ENCODE measurements at regions not wholly inside any gene's neighbourhood (a gene's known extent, or its start where the extent isn't known, plus 50 kb on each side); places are given as distances from the start of the nearest gene placed in this dataset.

- no peak for DNase-seq (ENCODE audit: low read depth, low spot score)
Measured at GRCh38 chr2:144288438-144288837, 231.5 kb downstream of the ZEB2 start.

DNA sequence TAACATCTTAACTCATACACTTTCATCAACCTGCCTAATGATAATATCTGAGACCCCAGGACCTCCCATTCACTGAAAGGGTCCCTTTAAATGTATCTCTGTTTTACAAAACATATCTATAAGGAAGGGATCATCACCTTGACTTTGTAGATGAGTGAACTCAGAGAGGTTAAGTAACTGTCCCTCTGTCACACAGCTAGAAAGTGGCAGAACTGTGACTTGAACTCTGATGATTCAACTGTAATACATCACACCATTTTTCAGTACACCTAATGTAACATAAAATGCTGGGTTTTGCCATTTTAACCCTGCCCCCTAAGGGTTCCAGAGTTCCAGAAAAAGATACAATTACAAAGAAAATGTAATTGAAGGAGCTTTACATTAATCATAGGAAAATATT is 234.6 kb downstream of the ZEB2 start:
- H3K27ac ChIP-seq = no peak overlapping the region
- DNase-seq (ENCODE audit: low read depth, low spot score) = no peak

More at GRCh38 chr2:144288438-144288837, 231.5 kb downstream of the ZEB2 start:
- H3K27ac ChIP-seq = no peak overlapping the region

DNA sequence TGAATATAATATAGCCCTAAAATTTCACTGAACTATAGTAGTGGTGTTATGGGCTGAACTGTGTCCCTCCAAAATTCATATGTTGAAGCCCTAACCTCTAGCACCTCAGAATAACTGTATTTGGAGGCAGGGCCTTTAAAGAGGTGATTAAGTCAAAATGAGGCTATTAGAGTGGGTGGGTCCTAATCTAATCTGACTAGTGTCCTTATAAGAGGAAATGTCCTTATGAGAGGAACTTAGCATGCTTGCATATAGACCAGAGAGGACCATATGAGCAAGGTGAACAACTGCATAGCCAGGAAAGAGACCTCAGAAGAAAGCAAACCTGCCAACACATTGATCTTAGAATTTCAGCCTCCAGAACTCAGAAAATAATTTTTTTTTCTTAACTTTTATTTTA is 238.4 kb downstream of the ZEB2 start:
- no peak for DNase-seq (ENCODE audit: low read depth, low spot score)
- H3K27ac ChIP-seq = no peak overlapping the region

GRCh38 chr2:144280009-144280408 is 239.9 kb downstream of the ZEB2 start:
- no peak for DNase-seq (ENCODE audit: low read depth, low spot score)
- no peak overlapping the region for H3K27ac ChIP-seq

- H3K27ac ChIP-seq = no peak overlapping the region
- no peak for DNase-seq (ENCODE audit: low read depth, low spot score)
Measured at GRCh38 chr2:144279165-144279564, 240.8 kb downstream of the ZEB2 start.

- H3K27ac ChIP-seq = no peak overlapping the region
- no peak for DNase-seq (ENCODE audit: low read depth, low spot score)
Measured at GRCh38 chr2:144277622-144278354, 242.1 kb downstream of the ZEB2 start.

DNA sequence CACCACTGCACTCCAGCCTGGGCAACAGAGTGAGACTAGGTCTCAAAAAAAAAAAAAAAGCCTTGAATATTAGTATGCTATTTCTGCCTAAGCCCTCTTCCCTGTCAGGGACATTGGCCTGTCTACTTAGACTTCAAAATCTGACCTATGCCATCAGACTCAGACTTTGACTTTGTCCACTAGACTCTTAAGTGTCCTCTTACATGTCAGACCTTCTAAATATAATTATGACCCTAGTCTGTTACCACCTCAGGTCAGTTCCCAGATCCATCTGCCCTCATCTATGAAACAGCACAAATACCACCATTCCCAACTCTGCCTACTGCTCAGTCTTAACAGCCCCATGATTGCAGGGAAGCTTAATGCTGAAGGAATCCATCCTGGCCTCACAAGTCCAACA is 244.6 kb downstream of the ZEB2 start:
- no peak for DNase-seq (ENCODE audit: low read depth, low spot score)

DNA sequence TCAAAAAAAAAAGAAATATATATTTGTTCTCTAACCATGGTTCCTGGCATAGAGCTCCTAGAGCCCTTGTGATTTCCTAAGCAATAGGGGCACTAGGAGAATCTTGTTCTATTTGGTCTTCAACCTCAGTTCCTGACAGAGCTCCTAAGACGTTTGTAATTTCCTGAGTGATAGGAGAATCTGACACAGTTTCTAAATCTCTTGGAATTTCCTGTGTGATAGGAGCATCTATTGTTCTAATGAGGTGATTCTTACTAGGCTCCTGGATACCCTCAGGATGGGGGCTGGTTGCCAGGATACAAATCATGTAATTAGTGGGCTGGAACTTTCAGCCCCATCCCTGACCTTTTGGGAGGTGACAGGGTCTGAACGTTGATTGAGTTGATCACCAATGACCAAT is 245.8 kb downstream of the ZEB2 start:
- DNase-seq (ENCODE audit: low read depth, low spot score) = no peak
- H3K27ac ChIP-seq = no peak overlapping the region

More for the DNA sequence above, 244.6 kb downstream of the ZEB2 start:
- H3K27ac ChIP-seq = no peak overlapping the region

- H3K27ac ChIP-seq = no peak overlapping the region
- DNase-seq (ENCODE audit: low read depth, low spot score) = no peak
Measured at GRCh38 chr2:144270951-144271350, 249.0 kb downstream of the ZEB2 start.

GRCh38 chr2:144268036-144268678 is 251.8 kb downstream of the ZEB2 start:
- no peak for DNase-seq (ENCODE audit: low read depth, low spot score)
- no peak overlapping the region for H3K27ac ChIP-seq

DNA sequence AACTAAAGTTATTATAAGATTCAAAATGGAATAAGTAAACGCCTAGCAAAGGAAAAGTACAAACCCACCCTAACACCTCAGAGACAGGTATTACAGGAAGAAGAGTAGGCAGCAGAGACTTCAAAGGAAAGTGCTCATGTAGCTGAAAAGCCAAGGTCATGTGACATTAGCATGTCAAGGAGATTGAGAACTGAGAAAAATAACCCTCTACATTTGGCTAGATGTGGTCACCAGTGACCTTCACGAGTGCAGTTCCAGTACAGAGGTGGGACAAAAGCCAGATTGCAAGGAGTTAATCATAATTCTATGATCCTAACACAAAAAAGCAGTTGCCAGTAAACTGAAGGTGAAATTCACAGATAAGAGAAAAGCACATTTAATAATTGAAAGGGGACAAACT is 252.7 kb downstream of the ZEB2 start:
- no peak overlapping the region for H3K27ac ChIP-seq

DNA sequence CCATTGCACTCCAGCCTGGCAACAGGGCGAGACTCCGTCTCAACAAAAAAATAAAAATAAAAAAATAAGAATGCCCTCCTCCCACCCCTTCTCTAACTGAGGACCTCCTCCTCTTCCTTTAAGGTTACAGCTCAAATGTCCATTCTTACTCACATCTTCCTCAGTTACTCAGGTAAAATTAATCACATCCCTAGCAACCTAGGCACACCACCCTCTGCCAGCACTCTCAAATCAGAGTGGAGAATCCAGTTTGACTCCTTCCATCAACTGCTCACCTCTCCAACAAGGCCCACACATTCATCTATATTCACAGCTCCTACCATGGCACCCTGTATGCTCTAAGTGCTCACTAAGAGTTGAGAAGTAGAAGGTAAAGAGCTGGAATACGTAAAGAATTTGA is 254.3 kb downstream of the ZEB2 start:
- DNase-seq (ENCODE audit: low read depth, low spot score) = no peak
- no peak overlapping the region for H3K27ac ChIP-seq

More for the DNA sequence above, 252.7 kb downstream of the ZEB2 start:
- DNase-seq (ENCODE audit: low read depth, low spot score) = no peak

DNA sequence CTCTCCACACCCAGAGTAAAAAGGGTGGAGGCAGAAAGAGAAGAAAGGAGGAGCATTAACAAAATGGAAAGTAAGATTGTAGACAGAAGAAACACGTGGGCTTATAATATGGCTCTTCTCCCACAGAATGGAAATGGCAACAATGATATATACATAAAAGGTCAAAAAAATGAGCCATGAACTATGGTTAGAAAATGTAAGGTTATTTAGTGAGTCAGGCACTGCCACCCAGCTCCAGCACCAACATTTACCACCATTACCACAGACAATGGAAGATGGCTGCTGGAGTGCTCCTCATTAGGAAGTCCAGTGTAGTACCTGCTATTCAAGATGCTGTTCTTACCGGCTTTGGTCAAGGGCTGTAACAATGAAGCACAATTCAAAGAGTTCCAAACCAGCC is 258.0 kb downstream of the ZEB2 start:
- no peak overlapping the region for H3K27ac ChIP-seq

DNA sequence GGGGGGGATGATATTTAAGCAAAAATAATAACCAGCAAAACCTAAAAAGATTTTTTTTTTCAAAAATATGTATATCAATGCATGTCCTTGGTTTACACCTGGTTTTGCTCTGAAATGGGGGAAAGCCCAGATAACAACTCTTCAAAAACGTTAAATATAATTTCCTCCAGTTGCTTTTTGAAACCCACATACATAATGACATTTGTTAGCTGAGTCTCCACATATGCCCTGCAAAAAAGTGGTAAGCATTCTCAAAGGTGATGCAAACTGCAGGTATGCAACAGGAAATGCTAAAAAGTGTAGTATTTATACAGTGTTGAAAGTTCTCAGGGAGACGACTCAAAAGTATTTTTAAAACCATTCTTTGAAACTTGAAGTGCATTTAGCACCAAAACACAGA is 258.6 kb downstream of the ZEB2 start:
- no peak overlapping the region for H3K27ac ChIP-seq

More for the DNA sequence above, 258.0 kb downstream of the ZEB2 start:
- DNase-seq (ENCODE audit: low read depth, low spot score) = no peak

DNA sequence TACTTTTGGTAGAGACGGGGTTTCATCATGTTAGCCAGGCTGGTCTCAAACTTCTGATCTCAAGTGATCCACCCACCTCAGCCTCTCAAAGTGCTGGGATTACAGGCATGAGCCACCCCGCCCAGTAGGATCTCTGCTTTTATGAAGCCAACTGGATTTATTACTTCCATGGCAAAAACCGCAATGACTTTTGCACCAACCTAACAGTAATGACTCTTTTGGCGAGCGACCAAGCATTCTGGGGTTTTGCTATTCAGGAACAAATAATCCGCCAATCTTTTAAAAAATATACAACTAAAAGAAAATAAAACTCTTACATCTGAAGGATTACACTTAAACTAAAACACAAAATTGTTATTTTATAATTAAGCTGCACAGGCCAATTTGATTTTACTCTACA is 260.6 kb downstream of the ZEB2 start:
- no peak for DNase-seq (ENCODE audit: low read depth, low spot score)
- H3K27ac ChIP-seq = no peak overlapping the region

More for the DNA sequence above, 258.6 kb downstream of the ZEB2 start:
- no peak for DNase-seq (ENCODE audit: low read depth, low spot score)

DNA sequence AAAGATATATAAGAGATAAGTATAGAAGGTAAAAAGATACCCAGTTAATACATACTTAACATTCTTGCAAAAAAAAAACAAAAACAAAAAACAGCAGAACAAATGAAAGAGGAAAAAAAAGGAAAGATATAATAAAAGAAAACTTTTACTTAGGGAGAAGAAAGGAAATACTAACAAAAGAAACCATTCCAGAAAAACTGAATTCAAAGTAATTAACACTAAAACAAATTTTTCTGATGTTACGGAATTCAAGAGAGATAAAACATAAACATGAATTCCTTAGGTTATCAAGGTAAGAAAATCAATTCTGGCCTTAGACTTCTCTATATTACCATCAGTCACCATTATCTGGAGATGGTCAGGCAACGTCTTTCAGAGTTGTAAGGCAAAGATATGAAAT is 261.8 kb downstream of the ZEB2 start:
- H3K27ac ChIP-seq = no peak overlapping the region
- no peak for DNase-seq (ENCODE audit: low read depth, low spot score)

DNA sequence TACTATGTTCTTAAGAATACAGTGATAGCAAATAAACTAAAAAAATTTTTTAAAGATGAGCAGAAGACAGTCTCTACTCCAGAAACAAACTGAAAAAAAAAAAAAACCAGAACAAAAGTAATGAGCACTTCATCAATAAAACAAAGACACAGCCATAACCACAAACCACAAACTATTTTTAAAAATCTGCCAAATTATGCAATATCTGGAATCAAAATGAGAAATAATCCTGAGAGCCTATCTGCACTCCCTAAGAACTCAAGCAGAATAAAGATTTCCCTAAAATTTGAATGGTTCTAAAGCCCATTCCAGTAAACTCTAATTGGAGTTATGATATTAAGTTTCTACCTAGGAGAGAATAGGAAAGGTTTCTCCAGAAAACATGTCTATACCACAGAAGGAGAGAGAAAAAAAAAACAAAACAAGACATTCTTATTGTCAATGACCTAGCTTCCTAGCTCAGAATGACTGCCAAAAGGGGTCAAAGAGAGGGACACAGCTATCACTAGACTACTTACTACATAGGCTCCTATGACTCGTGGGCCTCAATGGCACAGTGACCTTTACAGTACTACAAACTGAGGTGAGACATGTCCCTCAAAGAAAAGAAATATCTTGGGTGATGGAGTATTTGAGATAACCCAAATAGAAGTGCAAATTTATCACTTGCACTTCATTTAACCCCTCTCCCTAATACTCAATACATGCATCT is 262.8 kb downstream of the ZEB2 start:
- no peak for DNase-seq (ENCODE audit: low read depth, low spot score)

GRCh38 chr2:144254342-144255235 is 265.3 kb downstream of the ZEB2 start:
- H3K27ac ChIP-seq = no peak overlapping the region
- no peak for DNase-seq (ENCODE audit: low read depth, low spot score)

More for the DNA sequence above, 262.8 kb downstream of the ZEB2 start:
- no peak overlapping the region for H3K27ac ChIP-seq

DNA sequence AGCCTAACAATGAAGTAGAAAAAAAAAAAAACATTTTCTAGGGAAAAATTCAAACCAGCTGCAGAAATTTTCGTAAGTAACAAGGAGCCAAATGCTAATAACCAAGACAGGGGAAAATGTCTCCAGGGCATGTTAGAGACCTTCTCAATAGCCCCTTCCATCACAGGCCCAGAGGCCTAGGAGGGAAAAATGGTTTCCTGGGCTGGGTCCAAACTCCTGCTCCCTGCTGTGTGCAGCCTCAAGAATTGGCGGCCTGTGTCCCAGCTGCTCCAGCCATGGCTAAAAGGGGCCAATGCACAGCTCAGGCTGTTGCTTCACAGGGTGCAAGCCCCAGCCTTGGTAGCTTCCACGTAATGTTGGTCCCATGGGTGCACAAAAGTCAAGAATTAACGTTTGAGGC is 266.2 kb downstream of the ZEB2 start:
- H3K27ac ChIP-seq = no peak overlapping the region
- no peak for DNase-seq (ENCODE audit: low read depth, low spot score)

DNA sequence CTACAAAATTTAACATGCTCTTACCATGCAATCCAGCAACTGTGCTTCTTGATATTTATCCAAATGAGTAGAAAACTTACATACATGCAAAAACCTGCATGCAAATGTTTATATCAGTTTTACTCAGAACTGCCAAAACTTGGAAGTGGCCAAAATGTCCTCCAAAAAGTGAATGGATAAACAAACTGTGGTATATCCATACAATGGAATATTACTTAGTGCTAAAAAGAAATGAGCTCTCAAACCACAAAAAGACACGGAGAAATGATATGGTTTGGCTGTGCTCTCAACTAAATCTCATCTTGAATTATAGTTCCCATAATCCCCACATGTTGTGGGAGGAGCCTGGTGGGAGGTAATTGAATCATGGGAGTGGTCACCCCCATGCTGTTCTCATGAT is 267.2 kb downstream of the ZEB2 start:
- no peak for DNase-seq (ENCODE audit: low read depth, low spot score)
- no peak overlapping the region for H3K27ac ChIP-seq
